ENCODE measurements at regions not wholly inside any gene's neighbourhood (a gene's known extent, or its start where the extent isn't known, plus 50 kb on each side); places are given as distances from the start of the nearest gene placed in this dataset.

- no peaks in the 10 kb centered on the region for H4K20me1 ChIP-seq (replicated peaks in 1 of 2; ENCODE audit: control insufficient read depth in 1 of 2, insufficient read depth in 2 of 2, low read length in 2 of 2)
- POLR2A ChIA-PET (ENCODE audit: partially characterized antibody), result no interaction called here
- TF ChIP-seq KDM5A (IDR thresholded peaks at IDR 0.05; ENCODE audit: low read length) (no peak), KDM4A (IDR thresholded peaks at IDR 0.05; ENCODE audit: low read depth, low read length, severe bottlenecking) (no peak), E2F6 (IDR thresholded peaks at IDR 0.05) (no peak), BRCA1 (IDR thresholded peaks at IDR 0.05; ENCODE audit: low read depth, low read length) (no peak), CTBP2 (IDR thresholded peaks at IDR 0.05; ENCODE audit: borderline replicate concordance, insufficient read depth, insufficient read length, low read length) (no peak), TAF1 (IDR thresholded peaks at IDR 0.05; ENCODE audit: low read depth, low read length) (no peak), CEBPB (IDR thresholded peaks at IDR 0.05; ENCODE audit: low read depth, low read length) (no peak), CTCF (IDR thresholded peaks at IDR 0.05; ENCODE audit: control extremely low read depth in 1 of 3, insufficient read depth in 1 of 3, low read depth in 1 of 3, low read length in 3 of 3) (no peak), SIN3A (conservative IDR thresholded peaks at IDR 0.05 in 1 of 2, IDR thresholded peaks at IDR 0.05 in 1 of 2; ENCODE audit: low read depth in 1 of 2, low read length in 2 of 2) (no peak), HDAC2 (IDR thresholded peaks at IDR 0.05; ENCODE audit: borderline replicate concordance in 1 of 2, low read depth in 2 of 2, low read length in 2 of 2) (no peak), SP4 (IDR thresholded peaks at IDR 0.05; ENCODE audit: low read length) (no peak), POLR2AphosphoS5 (IDR thresholded peaks at IDR 0.05; ENCODE audit: low read depth, low read length) (no peak), TCF12 (IDR thresholded peaks at IDR 0.05; ENCODE audit: low read depth, low read length) (no peak)
Measured at GRCh38 chr5:155661859-155662258, 648.3 kb downstream of the KIF4B start.

More at GRCh38 chr5:155661859-155662258, 648.3 kb downstream of the KIF4B start:
- Histone ChIP-seq H2AFZ (ENCODE audit: low read length) (no peak overlapping the region), H3K79me1 (ENCODE audit: low read depth, low read length) (no peaks in the 10 kb centered on the region), H2BK12ac (ENCODE audit: low read depth, low read length) (no peak overlapping the region), H3K27ac (ENCODE audit: low read depth, low read length) (no peak overlapping the region), H2BK15ac (ENCODE audit: low read length) (no peak overlapping the region), H4K5ac (ENCODE audit: insufficient read length, low read depth, low read length) (no peak overlapping the region), H3K4me1 (replicated peaks in 1 of 4; ENCODE audit: control insufficient read depth in 3 of 4, insufficient read depth in 4 of 4, low read length in 3 of 4) (no peaks in the 10 kb centered on the region), H3K9ac (replicated peaks in 1 of 4; ENCODE audit: extremely low read depth in 1 of 4, low read depth in 3 of 4, low read length in 3 of 4) (no peak overlapping the region), H3K18ac (ENCODE audit: extremely low read depth, low read length) (no peak overlapping the region), H4K8ac (ENCODE audit: extremely low read depth, insufficient read depth, low read length) (no peak overlapping the region), H2BK5ac (ENCODE audit: low read depth, low read length) (no peak overlapping the region), H2BK120ac (replicated peaks; ENCODE audit: low read depth, low read length) (no peak overlapping the region), H2BK20ac (ENCODE audit: low read length) (no peak overlapping the region), H3K56ac (replicated peaks; ENCODE audit: insufficient read length, low read depth, low read length) (no peak overlapping the region), H3K23ac (ENCODE audit: insufficient read length) (no peak overlapping the region), H4K91ac (replicated peaks; ENCODE audit: insufficient read length, low read length) (no peak overlapping the region), H3K36me3 (ENCODE audit: control insufficient read depth in 2 of 4, insufficient read depth in 4 of 4, low read length in 3 of 4) (no peaks in the 10 kb centered on the region), H3K4ac (replicated peaks; ENCODE audit: insufficient read length, low read depth, low read length) (no peak overlapping the region), H3K23me2 (ENCODE audit: low read depth, low read length) (no peaks in the 10 kb centered on the region), H3K79me2 (ENCODE audit: control insufficient read depth in 1 of 2, insufficient read depth in 2 of 2, low read length in 2 of 2) (no peaks in the 10 kb centered on the region), H3K27me3 (replicated peaks in 1 of 4; ENCODE audit: control insufficient read depth in 3 of 4, extremely low read depth in 1 of 4, insufficient read depth in 3 of 4, low read length in 3 of 4) (no peaks in the 10 kb centered on the region), H3K4me3 (ENCODE audit: extremely low read depth in 1 of 4, insufficient read depth in 2 of 4, low read depth in 3 of 4, low read length in 4 of 4) (no peak overlapping the region), H3K9me3 (ENCODE audit: insufficient read depth in 2 of 2, low read depth in 1 of 2, low read length in 1 of 2) (no peaks in the 10 kb centered on the region), H3K14ac (ENCODE audit: insufficient read length) (no peak overlapping the region), H2AK5ac (ENCODE audit: low read depth, low read length) (no peak overlapping the region), H3K4me2 (ENCODE audit: insufficient read depth in 1 of 2, low read depth in 2 of 2, low read length in 2 of 2) (no peak overlapping the region)
- DNase-seq (ENCODE audit: low read depth in 1 of 2, low spot score in 2 of 2), result no peak
- CTCF ChIA-PET (ENCODE audit: partially characterized antibody), result no interaction called here
- no peak for FAIRE-seq

Measured in H1 (cell line).